CD4-positive, alpha-beta T cell (primary cell): ENCODE measurements at regions not wholly inside any gene's neighbourhood (a gene's known extent, or its start where the extent isn't known, plus 50 kb on each side); places are given as distances from the start of the nearest gene placed in this dataset.

Experiments used
- ATAC-seq: fragments of 200-7000 bp; cut with Tn5 transposase; one replicate; pipeline ENCODE4 v1.10.0; 2022; ENCODE audit warnings: mild to moderate bottlenecking; ENCODE audit not compliant: poor library complexity
- CTCF ChIA-PET: fragments of 350-600 bp; sonication (Branson Sonifier 250); formaldehyde crosslinking; loops from one replicate; lab custom pipeline; 2021; ENCODE audit warnings: antibody characterized with exemption, inconsistent platforms; lab: Charles Lee
- POLR2A ChIA-PET: fragments of 350-600 bp; sonication (Branson Sonifier 250); formaldehyde crosslinking; loops from one replicate; lab custom pipeline; 2021; ENCODE audit warnings: antibody characterized with exemption, inconsistent platforms; lab: Charles Lee
- DNase-seq, 14 experiments: peaks; one replicate each; pipeline ENCODE4 v3.0.0-alpha.2; 2013 to 2020; ENCODE audit warnings: mixed read lengths in 2 of 14
- H3K27ac ChIP-seq, 2 donors: one replicate each; pipeline versions ENCODE4 v1.5.1 to v1.7.0; 2013; ENCODE audit warnings: low read length in 2 of 2, low read depth in 1 of 2, mild to moderate bottlenecking in 1 of 2
- H3K27me3 ChIP-seq, 2 experiments: 1 replicate in 1 of 2; 2 replicates in 1 of 2; pipeline versions ENCODE4 v1.6.1 to v1.7.0; 2013; ENCODE audit warnings: low read length in 2 of 2, control low read depth in 1 of 2, mild to moderate bottlenecking in 1 of 2, moderate library complexity in 1 of 2; ENCODE audit not compliant: insufficient read depth in 2 of 2, control insufficient read depth in 1 of 2
- H3K36me3 ChIP-seq: one replicate; pipeline ENCODE4 v1.6.1; 2013; ENCODE audit warnings: low read length, control low read depth; ENCODE audit not compliant: insufficient read depth
- H3K4me1 ChIP-seq: one replicate; pipeline ENCODE4 v1.6.1; 2013; ENCODE audit warnings: low read length, control low read depth; ENCODE audit not compliant: insufficient read depth
- H3K4me3 ChIP-seq: one replicate; pipeline ENCODE4 v1.5.1; 2013; ENCODE audit warnings: mild to moderate bottlenecking, low read length, moderate library complexity
- H3K9me3 ChIP-seq, 2 experiments: 1 replicate in 1 of 2; 2 replicates in 1 of 2; pipeline versions ENCODE4 v1.6.1 to v1.7.0; 2013; ENCODE audit warnings: low read length in 2 of 2, mild to moderate bottlenecking in 2 of 2, control low read depth in 1 of 2, moderate library complexity in 1 of 2; ENCODE audit not compliant: control insufficient read depth in 1 of 2, insufficient read depth in 1 of 2
- H3K27ac Mint-ChIP-seq: one replicate; pipeline ENCODE4 v1.8.0; 2020; ENCODE audit warnings: mixed read lengths
- H3K27me3 Mint-ChIP-seq: one replicate; pipeline ENCODE4 v1.8.0; 2021; ENCODE audit warnings: mixed read lengths
- H3K36me3 Mint-ChIP-seq: one replicate; pipeline ENCODE4 v1.8.0; 2021; ENCODE audit warnings: low read depth, mixed read lengths
- H3K4me1 Mint-ChIP-seq: one replicate; pipeline ENCODE4 v1.8.0; 2021; ENCODE audit warnings: low read depth, mixed read lengths
- H3K4me3 Mint-ChIP-seq: one replicate; pipeline ENCODE4 v1.8.0; 2020; ENCODE audit warnings: mild to moderate bottlenecking, mixed read lengths
- H3K9me3 Mint-ChIP-seq: one replicate; pipeline ENCODE4 v1.8.0; 2020; ENCODE audit warnings: mixed read lengths
- CTCF ChIP-seq: fragments of 200-600 bp; IDR thresholded peaks from one replicate; pipeline ENCODE4 v1.8.0; 2022; ENCODE audit warnings: antibody characterized with exemption, mild to moderate bottlenecking
- intact Hi-C, 2 experiments: fragments of 100-400 bp; cut with DNase I in 1 of 2; cut with micrococcal nuclease in 1 of 2; formaldehyde crosslinking; loops; one replicate each; pipeline versions ENCODE4 v1.15.1 to v1.9.0; 2023 to 2025; cut with DNase I, micrococcal nuclease

- H3K9me3 ChIP-seq: no peaks in the 10 kb centered on the region
- POLR2A ChIA-PET: interaction anchor here (3.1 to 6.1 kb wide), 2 partner anchors 11 to 53 kb away, joined by 10 to 35 read pairs; no protein-coding TSS in a partner anchor
- H3K27ac ChIP-seq: peak overlapping the region; percentile 52 to 67
- intact Hi-C loops: loop anchor here in 1 of 2 experiments (10.0 kb wide), 1 partner anchor 88 kb away; no protein-coding TSS in a partner anchor
- Mint-ChIP-seq H3K36me3 (no peaks in the 10 kb centered on the region), H3K27ac (peak overlapping the region; percentile 91), H3K4me1 (peaks cover 85% of the 10 kb centered on the region), H3K4me3 (no peak overlapping the region), H3K27me3 (no peaks in the 10 kb centered on the region), H3K9me3 (no peaks in the 10 kb centered on the region)
- CTCF ChIA-PET: interaction anchor here (1.1 to 1.6 kb wide), 2 partner anchors 23 to 184 kb away, joined by 3 to 6 read pairs; no protein-coding TSS in a partner anchor
- no peaks in the 10 kb centered on the region for H3K27me3 ChIP-seq
- DNase-seq (no peak), ATAC-seq (no peak)
- no peak overlapping the region for H3K4me3 ChIP-seq
- no peaks in the 10 kb centered on the region for H3K36me3 ChIP-seq
- TF ChIP-seq CTCF: no peak
- H3K4me1 ChIP-seq: peaks cover 59% of the 10 kb centered on the region
These were observed 50.2 kb upstream of the ATP1A1 start for GRCh38 chr1:116322752-116323405.
